HEK293 (cell line): ENCODE measurements at regions not wholly inside any gene's neighbourhood (a gene's known extent, or its start where the extent isn't known, plus 50 kb on each side); places are given as distances from the start of the nearest gene placed in this dataset.

Source experiments
- TF ChIP-seq, protein P1 (sequence below): fragments of 450-650 bp; formaldehyde crosslinking; IDR thresholded peaks from 2 replicates; pipeline ENCODE4 v1.5.1; 2016; ENCODE audit warnings: missing biosample characterization, missing genetic modification characterization
- TF ChIP-seq, protein P2 (sequence below): fragments of 450-650 bp; formaldehyde crosslinking; IDR thresholded peaks from 2 replicates; pipeline ENCODE4 v1.5.1; 2016; ENCODE audit warnings: missing biosample characterization, missing genetic modification characterization

DNA sequence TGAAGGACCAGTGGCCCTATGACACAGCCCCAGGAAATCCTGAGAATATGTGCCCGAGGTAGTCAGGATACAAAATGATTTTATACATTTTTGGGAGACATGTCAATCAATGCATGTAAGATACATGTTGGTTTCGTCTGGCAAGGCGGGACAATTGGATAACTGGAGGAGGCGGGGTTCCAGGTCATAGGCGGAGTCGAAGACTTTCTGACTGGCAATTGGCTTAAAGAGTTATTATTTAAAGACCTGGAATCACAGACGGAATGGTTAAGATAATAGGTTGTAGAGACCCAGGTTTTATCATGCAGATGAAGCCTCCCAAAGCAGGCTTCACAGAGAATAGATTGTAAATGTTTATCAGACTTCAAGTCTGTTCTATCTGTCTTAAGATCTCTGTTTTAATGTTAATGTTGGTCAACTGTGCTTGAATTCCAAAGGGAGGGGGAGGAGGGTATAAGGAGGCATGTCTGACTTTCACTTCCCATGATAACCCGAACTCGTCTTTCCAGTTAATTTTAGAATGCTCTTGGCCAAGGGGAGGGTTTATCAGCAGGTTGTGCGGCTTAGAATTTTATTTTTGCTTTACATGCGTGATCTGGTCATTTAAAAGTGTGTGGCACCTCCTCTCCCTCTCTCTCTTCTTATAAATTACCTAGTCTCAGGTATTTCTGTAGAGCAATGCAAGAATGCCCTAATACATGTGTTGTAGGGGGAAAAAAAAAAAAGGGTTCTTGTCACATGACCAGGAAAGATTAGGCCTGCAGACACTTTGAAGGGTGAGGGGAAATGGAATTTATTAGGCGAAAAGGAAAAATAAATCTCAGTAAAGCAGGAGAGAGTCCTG lies 230.7 kb downstream of the NFATC2 start:
- TF ChIP-seq, protein P1, sequence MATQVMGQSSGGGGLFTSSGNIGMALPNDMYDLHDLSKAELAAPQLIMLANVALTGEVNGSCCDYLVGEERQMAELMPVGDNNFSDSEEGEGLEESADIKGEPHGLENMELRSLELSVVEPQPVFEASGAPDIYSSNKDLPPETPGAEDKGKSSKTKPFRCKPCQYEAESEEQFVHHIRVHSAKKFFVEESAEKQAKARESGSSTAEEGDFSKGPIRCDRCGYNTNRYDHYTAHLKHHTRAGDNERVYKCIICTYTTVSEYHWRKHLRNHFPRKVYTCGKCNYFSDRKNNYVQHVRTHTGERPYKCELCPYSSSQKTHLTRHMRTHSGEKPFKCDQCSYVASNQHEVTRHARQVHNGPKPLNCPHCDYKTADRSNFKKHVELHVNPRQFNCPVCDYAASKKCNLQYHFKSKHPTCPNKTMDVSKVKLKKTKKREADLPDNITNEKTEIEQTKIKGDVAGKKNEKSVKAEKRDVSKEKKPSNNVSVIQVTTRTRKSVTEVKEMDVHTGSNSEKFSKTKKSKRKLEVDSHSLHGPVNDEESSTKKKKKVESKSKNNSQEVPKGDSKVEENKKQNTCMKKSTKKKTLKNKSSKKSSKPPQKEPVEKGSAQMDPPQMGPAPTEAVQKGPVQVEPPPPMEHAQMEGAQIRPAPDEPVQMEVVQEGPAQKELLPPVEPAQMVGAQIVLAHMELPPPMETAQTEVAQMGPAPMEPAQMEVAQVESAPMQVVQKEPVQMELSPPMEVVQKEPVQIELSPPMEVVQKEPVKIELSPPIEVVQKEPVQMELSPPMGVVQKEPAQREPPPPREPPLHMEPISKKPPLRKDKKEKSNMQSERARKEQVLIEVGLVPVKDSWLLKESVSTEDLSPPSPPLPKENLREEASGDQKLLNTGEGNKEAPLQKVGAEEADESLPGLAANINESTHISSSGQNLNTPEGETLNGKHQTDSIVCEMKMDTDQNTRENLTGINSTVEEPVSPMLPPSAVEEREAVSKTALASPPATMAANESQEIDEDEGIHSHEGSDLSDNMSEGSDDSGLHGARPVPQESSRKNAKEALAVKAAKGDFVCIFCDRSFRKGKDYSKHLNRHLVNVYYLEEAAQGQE (tag by site-specific recombination), result no peak
- TF ChIP-seq, protein P2, sequence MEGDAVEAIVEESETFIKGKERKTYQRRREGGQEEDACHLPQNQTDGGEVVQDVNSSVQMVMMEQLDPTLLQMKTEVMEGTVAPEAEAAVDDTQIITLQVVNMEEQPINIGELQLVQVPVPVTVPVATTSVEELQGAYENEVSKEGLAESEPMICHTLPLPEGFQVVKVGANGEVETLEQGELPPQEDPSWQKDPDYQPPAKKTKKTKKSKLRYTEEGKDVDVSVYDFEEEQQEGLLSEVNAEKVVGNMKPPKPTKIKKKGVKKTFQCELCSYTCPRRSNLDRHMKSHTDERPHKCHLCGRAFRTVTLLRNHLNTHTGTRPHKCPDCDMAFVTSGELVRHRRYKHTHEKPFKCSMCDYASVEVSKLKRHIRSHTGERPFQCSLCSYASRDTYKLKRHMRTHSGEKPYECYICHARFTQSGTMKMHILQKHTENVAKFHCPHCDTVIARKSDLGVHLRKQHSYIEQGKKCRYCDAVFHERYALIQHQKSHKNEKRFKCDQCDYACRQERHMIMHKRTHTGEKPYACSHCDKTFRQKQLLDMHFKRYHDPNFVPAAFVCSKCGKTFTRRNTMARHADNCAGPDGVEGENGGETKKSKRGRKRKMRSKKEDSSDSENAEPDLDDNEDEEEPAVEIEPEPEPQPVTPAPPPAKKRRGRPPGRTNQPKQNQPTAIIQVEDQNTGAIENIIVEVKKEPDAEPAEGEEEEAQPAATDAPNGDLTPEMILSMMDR (tag by site-specific recombination), result no peak
